BLaER1 (cell line): ENCODE measurements at regions not wholly inside any gene's neighbourhood (a gene's known extent, or its start where the extent isn't known, plus 50 kb on each side); places are given as distances from the start of the nearest gene placed in this dataset.

Experiments
- H3K27ac ChIP-seq: shearing (Covaris generic); formaldehyde crosslinking; 2 replicates; pipeline ENCODE4 v1.8.1; 2022
- H3K27me3 ChIP-seq: shearing (Covaris generic); formaldehyde crosslinking; 2 replicates; pipeline ENCODE4 v1.8.1; 2022
- H3K36me3 ChIP-seq: shearing (Covaris generic); formaldehyde crosslinking; 2 replicates; pipeline ENCODE4 v1.8.1; 2022
- H3K4me1 ChIP-seq: shearing (Covaris generic); formaldehyde crosslinking; 2 replicates; pipeline ENCODE4 v1.8.1; 2022
- H3K4me2 ChIP-seq: shearing (Covaris generic); formaldehyde crosslinking; 2 replicates; pipeline ENCODE4 v1.8.1; 2022
- H3K4me3 ChIP-seq: shearing (Covaris generic); formaldehyde crosslinking; 2 replicates; pipeline ENCODE4 v1.8.1; 2022
- H3K9ac ChIP-seq: shearing (Covaris generic); formaldehyde crosslinking; 2 replicates; pipeline ENCODE4 v1.8.1; 2022
- H3K9me3 ChIP-seq: shearing (Covaris generic); formaldehyde crosslinking; 2 replicates; pipeline ENCODE4 v1.8.1; 2022
- H4K20me1 ChIP-seq: shearing (Covaris generic); formaldehyde crosslinking; 2 replicates; pipeline ENCODE4 v1.8.1; 2022
- Cebpa-rat ChIP-seq: shearing (Covaris generic); IDR thresholded peaks from 2 replicates; pipeline ENCODE4 v1.8.1; 2022

- Histone ChIP-seq H3K27me3 (no peaks in the 10 kb centered on the region), H3K9ac (peak overlapping the region; percentile 65; the same call in 1 of the 2 replicates), H3K27ac (peak overlapping the region; percentile 75), H3K4me3 (peak overlapping the region; percentile 34; the same call in 1 of the 2 replicates), H4K20me1 (no peaks in the 10 kb centered on the region), H3K36me3 (no peaks in the 10 kb centered on the region), H3K4me1 (peaks cover 66% of the 10 kb centered on the region), H3K4me2 (peak overlapping the region; percentile 85), H3K9me3 (peaks cover 5% of the 10 kb centered on the region; the same call in 1 of the 2 replicates)
- TF ChIP-seq Cebpa-rat: no peak
These were observed 400.5 kb upstream of the CDH11 start for GRCh38 chr16:65522412-65522811.

GRCh38 chr16:65521633-65522328 is 399.9 kb upstream of the CDH11 start:
- Histone ChIP-seq H4K20me1 (no peaks in the 10 kb centered on the region), H3K27me3 (no peaks in the 10 kb centered on the region), H3K36me3 (no peaks in the 10 kb centered on the region), H3K27ac (peak overlapping the region; percentile 75), H3K4me1 (peaks cover 66% of the 10 kb centered on the region), H3K9ac (peak overlapping the region; percentile 65; the same call in 1 of the 2 replicates), H3K9me3 (no peaks in the 10 kb centered on the region), H3K4me3 (peak overlapping the region; percentile 34; the same call in 1 of the 2 replicates), H3K4me2 (peak overlapping the region; percentile 85)
- TF ChIP-seq Cebpa-rat: no peak

- H3K9ac ChIP-seq: no peak overlapping the region
- no peak overlapping the region for H3K27ac ChIP-seq
- no peaks in the 10 kb centered on the region for H3K27me3 ChIP-seq
- no peak overlapping the region for H3K4me3 ChIP-seq
- H3K4me1 ChIP-seq: peaks cover 52% of the 10 kb centered on the region
- no peak for TF ChIP-seq Cebpa-rat
- 0 out of 2 replicates have a peak overlapping the region, but pooled peaks have one; percentile 85 for H3K4me2 ChIP-seq
- no peaks in the 10 kb centered on the region for H4K20me1 ChIP-seq
- no peaks in the 10 kb centered on the region for H3K36me3 ChIP-seq
- H3K9me3 ChIP-seq: no peaks in the 10 kb centered on the region
These were observed 397.5 kb upstream of the CDH11 start for GRCh38 chr16:65519402-65519801.

GRCh38 chr16:65515193-65515592 is 393.3 kb upstream of the CDH11 start:
- H3K36me3 ChIP-seq: no peaks in the 10 kb centered on the region
- H3K4me3 ChIP-seq: no peak overlapping the region
- no peaks in the 10 kb centered on the region for H4K20me1 ChIP-seq
- H3K9me3 ChIP-seq: no peaks in the 10 kb centered on the region
- H3K9ac ChIP-seq: no peak overlapping the region
- H3K4me2 ChIP-seq: no peak overlapping the region
- H3K4me1 ChIP-seq: peaks cover 20% of the 10 kb centered on the region
- TF ChIP-seq Cebpa-rat: no peak
- H3K27ac ChIP-seq: no peak overlapping the region
- H3K27me3 ChIP-seq: no peaks in the 10 kb centered on the region

- H3K4me1 ChIP-seq: peaks cover 18% of the 10 kb centered on the region
- TF ChIP-seq Cebpa-rat: no peak
- H3K9me3 ChIP-seq: no peaks in the 10 kb centered on the region
- H4K20me1 ChIP-seq: no peaks in the 10 kb centered on the region
- no peaks in the 10 kb centered on the region for H3K36me3 ChIP-seq
- no peak overlapping the region for H3K27ac ChIP-seq
- H3K27me3 ChIP-seq: no peaks in the 10 kb centered on the region
- H3K4me3 ChIP-seq: no peak overlapping the region
- H3K9ac ChIP-seq: no peak overlapping the region
- H3K4me2 ChIP-seq: peak overlapping the region; percentile 64
These were observed 389.0 kb upstream of the CDH11 start for GRCh38 chr16:65510850-65511249.

GRCh38 chr16:65510241-65510640 is 388.4 kb upstream of the CDH11 start:
- H3K27me3 ChIP-seq: no peaks in the 10 kb centered on the region
- H4K20me1 ChIP-seq: no peaks in the 10 kb centered on the region
- no peaks in the 10 kb centered on the region for H3K36me3 ChIP-seq
- no peak overlapping the region for H3K9ac ChIP-seq
- peaks cover 18% of the 10 kb centered on the region for H3K4me1 ChIP-seq
- peak overlapping the region; percentile 64 for H3K4me2 ChIP-seq
- no peaks in the 10 kb centered on the region for H3K9me3 ChIP-seq
- no peak for TF ChIP-seq Cebpa-rat
- H3K27ac ChIP-seq: 0 out of 2 replicates have a peak overlapping the region, but pooled peaks have one; percentile 21
- H3K4me3 ChIP-seq: no peak overlapping the region

GRCh38 chr16:65509172-65509571 is 387.3 kb upstream of the CDH11 start:
- no peaks in the 10 kb centered on the region for H3K9me3 ChIP-seq
- no peak for TF ChIP-seq Cebpa-rat
- no peak overlapping the region for H3K4me3 ChIP-seq
- H3K9ac ChIP-seq: no peak overlapping the region
- no peak overlapping the region for H3K27ac ChIP-seq
- no peaks in the 10 kb centered on the region for H4K20me1 ChIP-seq
- no peaks in the 10 kb centered on the region for H3K27me3 ChIP-seq
- H3K36me3 ChIP-seq: no peaks in the 10 kb centered on the region
- H3K4me2 ChIP-seq: no peak overlapping the region
- H3K4me1 ChIP-seq: peaks cover 18% of the 10 kb centered on the region

GRCh38 chr16:65500919-65501318 is 379.1 kb upstream of the CDH11 start:
- H3K9me3 ChIP-seq: no peaks in the 10 kb centered on the region
- no peaks in the 10 kb centered on the region for H3K27me3 ChIP-seq
- no peak overlapping the region for H3K9ac ChIP-seq
- no peaks in the 10 kb centered on the region for H3K4me1 ChIP-seq
- H3K36me3 ChIP-seq: no peaks in the 10 kb centered on the region
- no peak overlapping the region for H3K4me2 ChIP-seq
- H3K4me3 ChIP-seq: no peak overlapping the region
- no peaks in the 10 kb centered on the region for H4K20me1 ChIP-seq
- no peak for TF ChIP-seq Cebpa-rat
- no peak overlapping the region for H3K27ac ChIP-seq

GRCh38 chr16:65500007-65500406 is 378.1 kb upstream of the CDH11 start:
- Histone ChIP-seq H3K4me2 (no peak overlapping the region), H3K9ac (no peak overlapping the region), H3K27me3 (no peaks in the 10 kb centered on the region), H4K20me1 (no peaks in the 10 kb centered on the region), H3K9me3 (no peaks in the 10 kb centered on the region), H3K4me3 (no peak overlapping the region), H3K36me3 (no peaks in the 10 kb centered on the region), H3K27ac (no peak overlapping the region), H3K4me1 (no peaks in the 10 kb centered on the region)
- TF ChIP-seq Cebpa-rat: no peak

- H3K27me3 ChIP-seq: no peaks in the 10 kb centered on the region
- no peaks in the 10 kb centered on the region for H3K36me3 ChIP-seq
- H3K4me1 ChIP-seq: no peaks in the 10 kb centered on the region
- no peaks in the 10 kb centered on the region for H4K20me1 ChIP-seq
- no peak overlapping the region for H3K27ac ChIP-seq
- no peak overlapping the region for H3K9ac ChIP-seq
- H3K4me2 ChIP-seq: no peak overlapping the region
- TF ChIP-seq Cebpa-rat: no peak
- H3K4me3 ChIP-seq: no peak overlapping the region
- no peaks in the 10 kb centered on the region for H3K9me3 ChIP-seq
These were observed 377.7 kb upstream of the CDH11 start for GRCh38 chr16:65499566-65499965.
